Upper lobe of right lung (tissue), 1 donor: ENCODE measurements at regions not wholly inside any gene's neighbourhood (a gene's known extent, or its start where the extent isn't known, plus 50 kb on each side); places are given as distances from the start of the nearest gene placed in this dataset.
A peak's percentile ranks its signal among the peaks of the same experiment; 100 is the strongest.

Source experiments
- ATAC-seq: fragments of 200-7000 bp; cut with Tn5 transposase; one replicate; pipeline ENCODE4 v1.9.1; 2020; ENCODE audit warnings: mild to moderate bottlenecking, moderate library complexity
- DNase-seq: peaks from one replicate; pipeline ENCODE4 v3.0.0-alpha.2; 2020
- H3K27ac ChIP-seq: fragments of 200-600 bp; one replicate; pipeline ENCODE4 v1.8.0; 2022
- H3K27me3 ChIP-seq: fragments of 200-600 bp; one replicate; pipeline ENCODE4 v1.8.0; 2022; ENCODE audit warnings: mild to moderate bottlenecking
- H3K36me3 ChIP-seq: fragments of 200-600 bp; one replicate; pipeline ENCODE4 v1.8.0; 2022
- H3K4me1 ChIP-seq: fragments of 200-600 bp; one replicate; pipeline ENCODE4 v1.8.0; 2022
- H3K4me3 ChIP-seq: fragments of 200-600 bp; one replicate; pipeline ENCODE4 v1.8.0; 2022; ENCODE audit warnings: mild to moderate bottlenecking
- H3K9me3 ChIP-seq: fragments of 200-600 bp; one replicate; pipeline ENCODE4 v1.8.0; 2022
- intact Hi-C: fragments of 100-400 bp; cut with DNase I; formaldehyde crosslinking; loops from one replicate; pipeline ENCODE4 v1.11.0; 2022
- TF ChIP-seq, protein P1 (sequence below): fragments of 200-600 bp; IDR thresholded peaks from one replicate; pipeline ENCODE4 v1.8.0; 2022; ENCODE audit warnings: antibody characterized with exemption
- donor health status: DM: no; HTN: yes; CAD: no; lungs with severe emphysema.

DNA sequence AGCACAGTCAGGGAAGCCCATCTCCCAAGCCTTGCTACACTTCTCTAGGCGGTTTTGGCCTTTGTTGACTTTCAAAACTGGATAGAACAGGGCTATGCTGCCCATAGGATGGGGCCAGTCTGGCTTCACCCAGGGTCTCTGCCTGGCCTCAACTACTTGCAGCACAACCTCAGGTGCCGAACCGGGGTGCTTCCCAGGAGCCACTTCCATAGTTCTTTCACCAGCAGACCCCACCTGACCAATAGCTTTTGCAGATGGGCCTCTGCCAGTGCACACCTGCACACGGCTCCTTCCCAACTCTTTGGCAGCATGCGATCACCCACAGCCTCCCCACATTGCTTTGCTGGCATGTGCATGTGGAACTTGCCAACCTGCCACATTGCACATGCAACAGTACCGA is 331.6 kb downstream of the CPS1 start:
- Histone ChIP-seq H3K4me1 (no peaks in the 10 kb centered on the region), H3K27me3 (no peaks in the 10 kb centered on the region), H3K9me3 (no peaks in the 10 kb centered on the region), H3K27ac (no peak overlapping the region), H3K4me3 (no peak overlapping the region), H3K36me3 (no peaks in the 10 kb centered on the region)
- intact Hi-C loops = no loop called here
- TF ChIP-seq, protein P1, sequence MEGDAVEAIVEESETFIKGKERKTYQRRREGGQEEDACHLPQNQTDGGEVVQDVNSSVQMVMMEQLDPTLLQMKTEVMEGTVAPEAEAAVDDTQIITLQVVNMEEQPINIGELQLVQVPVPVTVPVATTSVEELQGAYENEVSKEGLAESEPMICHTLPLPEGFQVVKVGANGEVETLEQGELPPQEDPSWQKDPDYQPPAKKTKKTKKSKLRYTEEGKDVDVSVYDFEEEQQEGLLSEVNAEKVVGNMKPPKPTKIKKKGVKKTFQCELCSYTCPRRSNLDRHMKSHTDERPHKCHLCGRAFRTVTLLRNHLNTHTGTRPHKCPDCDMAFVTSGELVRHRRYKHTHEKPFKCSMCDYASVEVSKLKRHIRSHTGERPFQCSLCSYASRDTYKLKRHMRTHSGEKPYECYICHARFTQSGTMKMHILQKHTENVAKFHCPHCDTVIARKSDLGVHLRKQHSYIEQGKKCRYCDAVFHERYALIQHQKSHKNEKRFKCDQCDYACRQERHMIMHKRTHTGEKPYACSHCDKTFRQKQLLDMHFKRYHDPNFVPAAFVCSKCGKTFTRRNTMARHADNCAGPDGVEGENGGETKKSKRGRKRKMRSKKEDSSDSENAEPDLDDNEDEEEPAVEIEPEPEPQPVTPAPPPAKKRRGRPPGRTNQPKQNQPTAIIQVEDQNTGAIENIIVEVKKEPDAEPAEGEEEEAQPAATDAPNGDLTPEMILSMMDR = no peak
- peak; percentile 14 for ATAC-seq
- no peak for DNase-seq

DNA sequence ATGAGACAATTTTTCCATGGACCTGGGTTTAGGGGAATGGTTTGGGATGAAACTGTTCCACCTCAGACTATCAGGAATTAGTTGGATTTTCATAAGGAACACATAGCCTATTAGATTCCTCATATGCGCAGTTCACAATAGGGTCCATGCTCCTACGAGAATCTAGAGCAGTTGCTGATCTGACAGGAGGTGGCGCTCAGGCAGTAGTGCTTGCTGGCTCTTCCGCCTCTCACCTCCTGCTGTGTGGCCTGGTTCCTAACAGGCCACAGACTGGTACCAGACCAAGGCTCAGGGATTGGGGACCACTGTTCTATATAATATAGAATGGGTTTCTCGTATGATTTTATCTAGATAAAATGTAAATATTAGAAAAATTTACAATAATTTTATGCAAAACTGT is 338.7 kb downstream of the CPS1 start:
- H3K4me3 ChIP-seq = no peak overlapping the region
- no peaks in the 10 kb centered on the region for H3K4me1 ChIP-seq
- TF ChIP-seq, protein P1 = no peak
- DNase-seq = no peak
- H3K36me3 ChIP-seq = no peaks in the 10 kb centered on the region
- no peaks in the 10 kb centered on the region for H3K27me3 ChIP-seq
- no peak for ATAC-seq
- H3K27ac ChIP-seq = no peak overlapping the region
- intact Hi-C loops = no loop called here
- H3K9me3 ChIP-seq = no peaks in the 10 kb centered on the region

GRCh38 chr2:210899131-210899530 is 342.7 kb downstream of the CPS1 start:
- Histone ChIP-seq H3K36me3 (no peaks in the 10 kb centered on the region), H3K27ac (no peak overlapping the region), H3K4me1 (no peaks in the 10 kb centered on the region), H3K27me3 (no peaks in the 10 kb centered on the region), H3K9me3 (no peaks in the 10 kb centered on the region), H3K4me3 (no peak overlapping the region)
- DNase-seq = no peak
- ATAC-seq = no peak
- TF ChIP-seq, protein P1 = no peak
- intact Hi-C loops = no loop called here

DNA sequence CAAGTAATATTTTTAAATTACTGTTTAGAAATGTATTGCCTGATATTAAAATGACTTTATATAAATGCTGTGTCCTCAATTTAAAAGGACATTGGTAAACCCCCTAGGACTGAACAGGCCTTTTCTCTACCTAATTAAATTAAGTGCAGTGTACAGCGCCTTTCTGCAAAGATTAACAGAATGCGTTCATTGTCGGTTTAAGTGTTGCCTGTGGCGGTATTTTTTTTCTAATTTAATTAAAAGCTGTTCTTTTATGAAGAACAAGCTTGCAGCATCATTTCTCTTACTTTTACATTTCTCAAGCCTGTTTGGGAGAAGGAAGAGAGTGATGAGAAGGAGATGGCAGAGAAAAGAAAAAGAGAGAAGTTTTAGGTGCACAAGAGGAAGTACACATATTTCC is 344.9 kb downstream of the CPS1 start:
- Histone ChIP-seq H3K4me3 (no peak overlapping the region), H3K27me3 (no peaks in the 10 kb centered on the region), H3K4me1 (no peaks in the 10 kb centered on the region), H3K27ac (no peak overlapping the region), H3K9me3 (no peaks in the 10 kb centered on the region), H3K36me3 (no peaks in the 10 kb centered on the region)
- intact Hi-C loops = no loop called here
- DNase-seq (no peak), ATAC-seq (no peak)
- TF ChIP-seq, protein P1 = no peak

DNA sequence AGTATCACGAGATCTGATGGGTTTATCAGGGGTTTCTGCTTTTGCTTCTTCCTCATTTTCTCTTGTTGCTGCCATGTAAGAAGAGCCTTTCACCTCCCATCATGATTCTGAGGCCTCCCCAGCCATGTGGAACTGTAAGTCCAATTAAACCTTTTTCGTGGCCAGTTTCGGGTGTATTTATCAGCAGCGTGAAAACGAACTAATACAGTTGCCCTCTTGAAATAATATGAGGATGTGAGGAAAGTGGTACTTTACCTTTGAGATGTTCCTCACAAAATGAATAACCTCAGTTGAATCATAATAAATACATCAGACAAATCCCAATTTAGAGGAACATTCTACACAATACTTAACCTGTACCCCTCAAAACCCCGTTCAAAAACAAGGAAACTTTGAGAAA is 356.4 kb downstream of the CPS1 start:
- DNase-seq (no peak), ATAC-seq (no peak)
- Histone ChIP-seq H3K4me1 (no peaks in the 10 kb centered on the region), H3K27ac (no peak overlapping the region), H3K36me3 (no peaks in the 10 kb centered on the region), H3K27me3 (no peaks in the 10 kb centered on the region), H3K4me3 (no peak overlapping the region), H3K9me3 (no peaks in the 10 kb centered on the region)
- TF ChIP-seq, protein P1 = no peak
- intact Hi-C loops = no loop called here

- no peak for DNase-seq
- no peaks in the 10 kb centered on the region for H3K4me1 ChIP-seq
- no peak overlapping the region for H3K27ac ChIP-seq
- H3K4me3 ChIP-seq = no peak overlapping the region
- intact Hi-C loops = no loop called here
- H3K27me3 ChIP-seq = no peaks in the 10 kb centered on the region
- ATAC-seq = no peak
- TF ChIP-seq, protein P1 = no peak
- no peaks in the 10 kb centered on the region for H3K36me3 ChIP-seq
- no peaks in the 10 kb centered on the region for H3K9me3 ChIP-seq
These were observed 357.1 kb downstream of the CPS1 start for GRCh38 chr2:210913461-210913860.
